RWPE1 (cell line): ENCODE measurements at regions not wholly inside any gene's neighbourhood (a gene's known extent, or its start where the extent isn't known, plus 50 kb on each side); places are given as distances from the start of the nearest gene placed in this dataset.
"Not testable (repeated sequence)": the region's sequence is repeated elsewhere in the genome, so short reads cannot be mapped to it uniquely, and the experiment has no call there.

ENCODE experiments used
- CTCF ChIA-PET: fragments of 350-600 bp; sonication (Branson Sonifier 250); formaldehyde crosslinking; extraction: SDS; loops from one replicate; lab custom pipeline; 2021; lab: Yijun Ruan, JAX
- POLR2A ChIA-PET: fragments of 400-600 bp; formaldehyde crosslinking; extraction: SDS; loops from one replicate; lab custom pipeline; 2020; ENCODE audit warnings: antibody characterized with exemption; ENCODE audit not compliant: low non-redundant PET; lab: Yijun Ruan, JAX
- DNase-seq: peaks from one replicate; pipeline ENCODE4 v3.0.0; 2012; ENCODE audit warnings: low spot score
- H3K27ac ChIP-seq: fragments of 450-650 bp; 2 replicates; pipeline ENCODE4 v1.5.1; 2017
- CTCF ChIP-seq: fragments of 450-650 bp; conservative IDR thresholded peaks from 2 replicates; pipeline ENCODE4 v1.5.1; 2017; ENCODE audit warnings: low read depth, mild to moderate bottlenecking

- H3K27ac ChIP-seq, result no peak overlapping the region
- POLR2A ChIA-PET, result no interaction called here
- CTCF ChIA-PET, result no interaction called here
Observed at GRCh38 chr20:56752274-56752673, 123.2 kb downstream of the TFAP2C start.

DNA sequence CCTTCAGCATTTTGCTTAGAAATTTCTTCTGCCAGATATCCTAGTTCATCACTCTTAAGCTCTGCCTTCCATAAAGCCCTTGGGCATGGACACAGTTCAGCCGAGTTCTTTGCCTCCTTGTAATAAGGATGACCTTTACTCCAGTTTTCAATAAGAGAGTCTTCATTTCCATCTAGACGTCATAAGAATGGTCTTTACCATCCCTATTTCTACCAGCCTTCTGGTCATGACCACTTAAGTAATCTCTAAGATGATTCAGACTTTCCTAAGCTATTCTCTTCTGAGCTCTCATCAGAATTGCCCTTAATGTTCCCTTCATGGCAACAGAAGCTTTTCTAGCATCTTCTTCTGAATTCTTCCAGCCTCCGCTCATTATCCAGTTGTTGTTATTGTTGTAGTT, 126.1 kb downstream of the TFAP2C start:
- TF ChIP-seq CTCF, result no peak
- ChIA-PET CTCF (interaction anchor here (0.8 kb wide), 1 partner anchor 131 kb away, joined by 3 read pairs; no protein-coding TSS in a partner anchor), POLR2A (no interaction called here)
- no peak overlapping the region for H3K27ac ChIP-seq
- no peak for DNase-seq

More at GRCh38 chr20:56752274-56752673, 123.2 kb downstream of the TFAP2C start:
- no peak for DNase-seq
- no peak for TF ChIP-seq CTCF

DNA sequence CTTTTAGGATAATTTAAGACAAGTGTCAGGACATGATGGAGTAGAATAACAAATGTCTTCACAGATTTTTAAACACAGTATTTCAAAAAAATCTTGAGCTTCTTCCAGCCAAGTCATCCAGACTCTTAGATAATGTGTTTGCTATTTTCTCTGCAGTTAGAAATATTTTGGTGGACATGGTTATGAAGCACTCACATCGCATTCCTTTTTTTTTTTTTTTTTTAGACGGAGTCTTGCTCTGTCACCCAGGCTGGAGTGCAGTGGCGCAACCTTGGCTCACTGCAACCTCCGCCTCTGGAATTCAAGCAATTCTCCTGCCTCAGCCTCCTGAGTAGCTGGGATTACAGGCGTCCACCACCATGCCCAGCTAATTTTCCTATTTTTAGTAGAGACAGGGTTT, 127.6 kb downstream of the TFAP2C start:
- POLR2A ChIA-PET, DNase-seq, H3K27ac ChIP-seq: not testable (repeated sequence)
- CTCF ChIA-PET, result interaction anchor here (0.7 kb wide), 1 partner anchor 569 kb away, joined by 7 read pairs; no protein-coding TSS in a partner anchor

DNA sequence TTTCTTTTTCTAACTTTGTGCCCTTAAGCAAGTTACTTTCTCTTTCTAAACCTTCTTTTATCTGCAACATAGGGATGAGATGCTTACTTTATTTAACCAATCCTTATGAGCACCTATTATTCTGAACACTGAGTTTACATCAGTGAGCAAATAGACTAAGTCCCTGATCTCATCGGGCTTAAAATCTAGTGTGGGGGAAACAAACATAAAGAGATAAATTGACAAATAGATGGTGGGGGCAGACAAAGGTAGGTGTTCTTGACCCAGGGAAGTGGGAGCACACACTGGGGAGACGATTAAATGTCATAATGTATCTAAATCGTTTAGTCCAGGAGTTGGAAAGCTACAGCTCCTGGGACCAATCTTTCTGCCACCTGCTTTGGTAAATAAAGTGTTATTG, 129.6 kb downstream of the TFAP2C start:
- DNase-seq, result no peak
- CTCF ChIA-PET, result interaction anchor here (0.6 kb wide), 2 partner anchors 12 to 101 kb away, joined by 3 read pairs; no protein-coding TSS in a partner anchor
- POLR2A ChIA-PET, result no interaction called here
- TF ChIP-seq CTCF, result no peak
- H3K27ac ChIP-seq, result no peak overlapping the region

GRCh38 chr20:56759741-56760278, 130.7 kb downstream of the TFAP2C start:
- POLR2A ChIA-PET, result no interaction called here
- peak; percentile 45 for DNase-seq
- peak overlapping the region; percentile 73 for H3K27ac ChIP-seq
- TF ChIP-seq CTCF, result no peak
- CTCF ChIA-PET, result no interaction called here

DNA sequence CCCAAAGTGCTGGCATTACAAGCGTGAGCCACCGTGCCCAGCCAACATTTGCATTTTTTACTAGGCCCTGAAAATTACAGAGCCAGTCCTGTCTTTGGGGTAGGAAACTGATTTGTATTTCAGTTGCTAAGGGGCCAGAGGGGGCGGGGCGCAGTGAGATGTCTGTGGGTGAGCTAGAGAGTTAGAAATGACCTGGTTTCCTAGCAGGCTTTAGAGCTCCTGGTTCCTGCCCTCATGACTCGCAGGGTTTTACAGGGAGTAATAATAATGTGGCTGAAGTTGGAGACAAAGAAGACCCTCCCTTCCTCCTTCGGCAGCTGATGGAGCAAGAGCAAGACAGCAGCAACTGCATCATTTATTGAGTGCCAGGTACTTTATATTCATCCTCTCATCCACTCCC, 131.5 kb downstream of the TFAP2C start:
- CTCF ChIA-PET, result no interaction called here
- POLR2A ChIA-PET, result no interaction called here
- DNase-seq, result peak; percentile 55
- peak overlapping the region; percentile 73 for H3K27ac ChIP-seq
- no peak for TF ChIP-seq CTCF

GRCh38 chr20:56761393-56761792, 132.3 kb downstream of the TFAP2C start:
- no peak for DNase-seq
- no peak for TF ChIP-seq CTCF
- H3K27ac ChIP-seq, result no peak overlapping the region
- CTCF ChIA-PET, result no interaction called here
- POLR2A ChIA-PET, result no interaction called here
